Neural progenitor cell (in vitro differentiated cells): ENCODE measurements at regions not wholly inside any gene's neighbourhood (a gene's known extent, or its start where the extent isn't known, plus 50 kb on each side); places are given as distances from the start of the nearest gene placed in this dataset.
"Not testable (repeated sequence)": the region's sequence is repeated elsewhere in the genome, so short reads cannot be mapped to it uniquely, and the experiment has no call there.

ENCODE experiments used
- DNase-seq: peaks from one replicate; pipeline ENCODE4 v3.0.0-alpha.2; 2016; ENCODE audit warnings: low spot score
- H2AFZ ChIP-seq: fragments of 200-600 bp; sonication (generic); replicated peaks from 2 replicates; pipeline ENCODE4 v1.6.1; 2016; ENCODE audit warnings: antibody characterized with exemption
- H3F3A ChIP-seq: fragments of 200-600 bp; sonication (generic); 2 replicates; pipeline ENCODE4 v1.6.1; 2016; ENCODE audit warnings: antibody characterized with exemption, low read depth
- H3K27ac ChIP-seq: fragments of 200-600 bp; sonication (generic); 2 replicates; pipeline ENCODE4 v1.5.1; 2016; ENCODE audit warnings: mild to moderate bottlenecking
- H3K27me3 ChIP-seq: fragments of 200-600 bp; sonication (generic); 2 replicates; pipeline ENCODE4 v1.6.1; 2016; ENCODE audit warnings: mild to moderate bottlenecking, moderate library complexity
- H3K36me3 ChIP-seq: fragments of 200-600 bp; sonication (generic); 2 replicates; pipeline ENCODE4 v1.5.1; 2016
- H3K4me1 ChIP-seq: fragments of 200-600 bp; sonication (generic); 2 replicates; pipeline ENCODE4 v1.6.1; 2016; ENCODE audit warnings: mixed run types
- H3K4me2 ChIP-seq: fragments of 200-600 bp; sonication (generic); 2 replicates; pipeline ENCODE4 v1.6.1; 2016
- H3K4me3 ChIP-seq: fragments of 200-600 bp; sonication (generic); 2 replicates; pipeline ENCODE4 v1.5.1; 2016
- H3K79me2 ChIP-seq: fragments of 200-600 bp; sonication (generic); 2 replicates; pipeline ENCODE4 v1.6.1; 2016; ENCODE audit warnings: low read depth
- H3K9ac ChIP-seq: fragments of 200-600 bp; sonication (generic); 2 replicates; pipeline ENCODE4 v1.6.1; 2016
- H3K9me3 ChIP-seq: fragments of 200-600 bp; sonication (generic); 2 replicates; pipeline ENCODE4 v1.5.1; 2016; ENCODE audit warnings: low read depth
- H4K20me1 ChIP-seq: fragments of 200-600 bp; sonication (generic); 2 replicates; pipeline ENCODE4 v1.6.1; 2016; ENCODE audit warnings: low read depth
- H3K27ac Mint-ChIP-seq: 3 replicates; pipeline ENCODE4 v1.8.0; 2021; ENCODE audit warnings: mixed read lengths
- H3K27me3 Mint-ChIP-seq: 2 replicates; pipeline ENCODE4 v1.8.0; 2022; ENCODE audit warnings: low read depth, mild to moderate bottlenecking, inconsistent platforms, moderate library complexity, mixed read lengths; ENCODE audit not compliant: insufficient read depth
- H3K36me3 Mint-ChIP-seq: 3 replicates; pipeline ENCODE4 v1.8.0; 2021; ENCODE audit warnings: mixed read lengths
- H3K4me1 Mint-ChIP-seq: 3 replicates; pipeline ENCODE4 v1.8.0; 2021; ENCODE audit warnings: mixed read lengths
- H3K4me3 Mint-ChIP-seq: 3 replicates; pipeline ENCODE4 v1.8.0; 2021; ENCODE audit warnings: mild to moderate bottlenecking, moderate library complexity, mixed read lengths
- H3K9me3 Mint-ChIP-seq: 3 replicates; pipeline ENCODE4 v1.8.0; 2020; ENCODE audit warnings: mixed read lengths
- EZH2 ChIP-seq: fragments of 200-600 bp; sonication (generic); IDR thresholded peaks from 2 replicates; pipeline ENCODE4 v1.6.1; 2017; ENCODE audit warnings: antibody characterized with exemption, mild to moderate bottlenecking, moderate library complexity
- EZH2phosphoT487 ChIP-seq: fragments of 200-600 bp; sonication (generic); IDR thresholded peaks from 2 replicates; pipeline ENCODE4 v1.6.1; 2017; ENCODE audit warnings: antibody characterized with exemption
- TF ChIP-seq, protein P1 (sequence below): fragments of 200-600 bp; sonication (generic); IDR thresholded peaks from 2 replicates; pipeline ENCODE4 v1.5.1; 2017; ENCODE audit warnings: antibody characterized with exemption, mild to moderate bottlenecking

DNA sequence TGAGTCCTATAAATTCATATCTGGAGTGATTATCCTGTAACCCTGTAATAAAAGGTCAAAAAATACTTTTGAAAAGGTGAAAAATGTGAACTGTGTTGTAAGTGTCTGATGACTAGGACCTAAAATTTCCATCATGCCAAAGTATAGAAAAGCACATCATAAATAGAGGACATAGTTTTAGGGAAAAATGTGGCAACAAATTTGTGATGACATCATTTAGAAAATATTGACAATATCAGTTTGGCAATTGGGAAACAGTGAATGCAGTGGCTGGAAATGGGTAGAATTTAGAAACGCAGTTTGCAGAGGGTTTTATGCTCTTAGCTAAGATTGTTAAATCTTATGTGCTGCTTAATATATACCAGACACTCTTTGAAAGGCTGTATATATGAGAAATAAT is 1464.8 kb downstream of the RAPGEF2 start:
- H3K4me3 ChIP-seq = no peak overlapping the region
- H3K36me3 ChIP-seq = no peaks in the 10 kb centered on the region
- no peak for DNase-seq
- H3K36me3 Mint-ChIP-seq = no peaks in the 10 kb centered on the region
- H3K27ac ChIP-seq = no peak overlapping the region
- no peak overlapping the region for H2AFZ ChIP-seq
- H4K20me1 ChIP-seq = no peaks in the 10 kb centered on the region
- no peaks in the 10 kb centered on the region for H3F3A ChIP-seq
- no peaks in the 10 kb centered on the region for H3K27me3 Mint-ChIP-seq
- TF ChIP-seq, protein P1, sequence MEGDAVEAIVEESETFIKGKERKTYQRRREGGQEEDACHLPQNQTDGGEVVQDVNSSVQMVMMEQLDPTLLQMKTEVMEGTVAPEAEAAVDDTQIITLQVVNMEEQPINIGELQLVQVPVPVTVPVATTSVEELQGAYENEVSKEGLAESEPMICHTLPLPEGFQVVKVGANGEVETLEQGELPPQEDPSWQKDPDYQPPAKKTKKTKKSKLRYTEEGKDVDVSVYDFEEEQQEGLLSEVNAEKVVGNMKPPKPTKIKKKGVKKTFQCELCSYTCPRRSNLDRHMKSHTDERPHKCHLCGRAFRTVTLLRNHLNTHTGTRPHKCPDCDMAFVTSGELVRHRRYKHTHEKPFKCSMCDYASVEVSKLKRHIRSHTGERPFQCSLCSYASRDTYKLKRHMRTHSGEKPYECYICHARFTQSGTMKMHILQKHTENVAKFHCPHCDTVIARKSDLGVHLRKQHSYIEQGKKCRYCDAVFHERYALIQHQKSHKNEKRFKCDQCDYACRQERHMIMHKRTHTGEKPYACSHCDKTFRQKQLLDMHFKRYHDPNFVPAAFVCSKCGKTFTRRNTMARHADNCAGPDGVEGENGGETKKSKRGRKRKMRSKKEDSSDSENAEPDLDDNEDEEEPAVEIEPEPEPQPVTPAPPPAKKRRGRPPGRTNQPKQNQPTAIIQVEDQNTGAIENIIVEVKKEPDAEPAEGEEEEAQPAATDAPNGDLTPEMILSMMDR = no peak
- TF ChIP-seq EZH2phosphoT487 (no peak), EZH2 (no peak)
- no peaks in the 10 kb centered on the region for H3K79me2 ChIP-seq
- H3K4me2 ChIP-seq = no peak overlapping the region
- no peaks in the 10 kb centered on the region for H3K4me1 ChIP-seq
- no peaks in the 10 kb centered on the region for H3K9me3 ChIP-seq
- H3K4me1 Mint-ChIP-seq = no peaks in the 10 kb centered on the region
- H3K9me3 Mint-ChIP-seq = no peaks in the 10 kb centered on the region
- H3K27me3 ChIP-seq = no peaks in the 10 kb centered on the region
- no peak overlapping the region for H3K9ac ChIP-seq
- H3K4me3 Mint-ChIP-seq = no peak overlapping the region
- no peak overlapping the region for H3K27ac Mint-ChIP-seq

DNA sequence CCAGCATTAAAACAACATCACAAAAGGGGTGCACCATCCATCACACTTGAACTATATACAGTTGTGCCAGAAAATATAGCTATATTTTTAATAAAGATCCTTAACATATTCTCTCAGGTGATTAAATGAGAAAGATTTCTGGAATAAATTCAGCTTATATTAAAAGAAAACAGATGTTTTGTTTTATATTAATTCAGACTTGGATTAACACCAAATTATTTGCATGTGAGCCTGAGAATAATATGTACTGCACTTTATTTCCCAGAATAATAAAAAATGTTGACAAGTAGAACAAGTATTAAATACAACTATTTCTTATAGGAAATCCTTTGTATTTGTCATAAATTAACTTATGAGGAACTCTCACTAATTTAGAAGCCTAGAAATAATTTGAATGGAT is 1467.4 kb downstream of the RAPGEF2 start:
- TF ChIP-seq, protein P1 = no peak
- TF ChIP-seq EZH2 = no peak
- no peak for TF ChIP-seq EZH2phosphoT487
- Mint-ChIP-seq H3K4me3 (no peak overlapping the region), H3K9me3 (peaks cover 4% of the 10 kb centered on the region), H3K27me3 (no peaks in the 10 kb centered on the region), H3K4me1 (no peaks in the 10 kb centered on the region), H3K27ac (no peak overlapping the region), H3K36me3 (no peaks in the 10 kb centered on the region)
- no peak overlapping the region for H3K27ac ChIP-seq
- no peaks in the 10 kb centered on the region for H3K4me1 ChIP-seq
- H3K9me3 ChIP-seq = no peaks in the 10 kb centered on the region
- no peaks in the 10 kb centered on the region for H3F3A ChIP-seq
- H3K27me3 ChIP-seq = no peaks in the 10 kb centered on the region
- H3K36me3 ChIP-seq = no peaks in the 10 kb centered on the region
- no peak overlapping the region for H3K4me2 ChIP-seq
- H3K79me2 ChIP-seq = no peaks in the 10 kb centered on the region
- H3K9ac ChIP-seq = no peak overlapping the region
- H3K4me3 ChIP-seq = no peak overlapping the region
- H2AFZ ChIP-seq = no peak overlapping the region
- no peak for DNase-seq
- H4K20me1 ChIP-seq = no peaks in the 10 kb centered on the region

DNA sequence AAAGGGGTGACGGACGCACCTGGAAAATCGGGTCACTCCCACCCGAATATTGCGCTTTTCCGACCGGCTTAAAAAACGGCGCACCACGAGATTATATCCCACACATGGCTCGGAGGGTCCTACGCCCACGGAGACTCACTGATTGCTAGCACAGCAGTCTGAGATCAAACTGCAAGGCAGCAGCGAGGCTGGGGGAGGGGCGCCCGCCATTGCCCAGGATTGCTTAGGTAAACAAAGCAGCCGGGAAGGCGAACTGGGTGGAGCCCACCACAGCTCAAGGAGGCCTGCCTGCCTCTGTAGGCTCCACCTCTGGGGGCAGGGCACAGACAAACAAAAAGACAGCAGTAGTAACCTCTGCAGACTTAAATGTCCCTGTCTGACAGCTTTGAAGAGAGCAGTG is 1471.4 kb downstream of the RAPGEF2 start:
- H3K4me3 Mint-ChIP-seq, H3K4me1 Mint-ChIP-seq, H3K9me3 ChIP-seq, H4K20me1 ChIP-seq, H3K4me3 ChIP-seq, H2AFZ ChIP-seq, H3K27me3 Mint-ChIP-seq, H3K27ac ChIP-seq, H3K36me3 ChIP-seq, DNase-seq, H3K9ac ChIP-seq, H3K79me2 ChIP-seq, H3K27me3 ChIP-seq, H3K4me2 ChIP-seq, H3F3A ChIP-seq, H3K36me3 Mint-ChIP-seq, H3K4me1 ChIP-seq, H3K9me3 Mint-ChIP-seq, H3K27ac Mint-ChIP-seq: not testable (repeated sequence)

DNA sequence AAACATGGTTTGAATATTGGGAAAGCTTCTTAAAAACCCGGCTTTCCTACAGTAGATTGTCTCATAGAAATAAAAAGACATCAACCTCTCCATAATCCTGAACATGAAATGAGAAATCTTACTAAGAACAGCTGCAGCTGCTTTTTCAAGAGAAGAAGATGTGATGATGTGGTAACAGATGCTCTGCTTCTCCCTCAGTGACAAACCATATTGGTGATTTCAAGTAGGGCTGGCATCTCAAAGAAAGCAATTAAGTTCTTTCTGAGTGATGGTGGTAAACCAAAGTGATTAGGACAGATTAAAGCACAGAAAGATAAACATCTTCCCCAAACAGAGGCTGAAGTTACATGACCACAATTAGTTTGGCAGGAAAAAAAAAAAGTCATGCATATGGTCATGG is 1477.7 kb downstream of the RAPGEF2 start:
- no peaks in the 10 kb centered on the region for H4K20me1 ChIP-seq
- no peaks in the 10 kb centered on the region for H3K27me3 Mint-ChIP-seq
- no peaks in the 10 kb centered on the region for H3K4me1 ChIP-seq
- H3K27ac Mint-ChIP-seq = no peak overlapping the region
- H3K36me3 Mint-ChIP-seq = no peaks in the 10 kb centered on the region
- H3K4me1 Mint-ChIP-seq = no peaks in the 10 kb centered on the region
- no peaks in the 10 kb centered on the region for H3K36me3 ChIP-seq
- no peaks in the 10 kb centered on the region for H3K9me3 ChIP-seq
- peaks cover 3% of the 10 kb centered on the region for H3K9me3 Mint-ChIP-seq
- no peak overlapping the region for H2AFZ ChIP-seq
- DNase-seq = no peak
- H3K79me2 ChIP-seq = no peaks in the 10 kb centered on the region
- TF ChIP-seq, protein P1 = no peak
- TF ChIP-seq EZH2phosphoT487 = no peak
- TF ChIP-seq EZH2 = no peak
- H3K4me3 ChIP-seq = no peak overlapping the region
- no peak overlapping the region for H3K4me2 ChIP-seq
- no peaks in the 10 kb centered on the region for H3K27me3 ChIP-seq
- no peaks in the 10 kb centered on the region for H3F3A ChIP-seq
- no peak overlapping the region for H3K9ac ChIP-seq
- no peak overlapping the region for H3K27ac ChIP-seq
- no peak overlapping the region for H3K4me3 Mint-ChIP-seq
